DMS79 treated with DMSO at 0.1 percent for 48 hours (cell line): ENCODE measurements at regions not wholly inside any gene's neighbourhood (a gene's known extent, or its start where the extent isn't known, plus 50 kb on each side); places are given as distances from the start of the nearest gene placed in this dataset.
"Not testable (repeated sequence)": the region's sequence is repeated elsewhere in the genome, so short reads cannot be mapped to it uniquely, and the experiment has no call there.

Experiments
- DNase-seq: peaks from one replicate; lab custom pipeline; 2025; lab: John Stamatoyannopoulos, UW

GRCh38 chr1:185681034-185681633, 53.1 kb upstream of the HMCN1 start:
- DNase-seq: peak; percentile 31

- no peak for DNase-seq
Measured at GRCh38 chr1:185680453-185680852, 53.7 kb upstream of the HMCN1 start.

GRCh38 chr1:185679220-185679619, 55.0 kb upstream of the HMCN1 start:
- DNase-seq: no peak

- DNase-seq: no peak
Measured at GRCh38 chr1:185676969-185677368, 57.2 kb upstream of the HMCN1 start.

- no peak for DNase-seq
Measured at GRCh38 chr1:185674201-185674600, 60.0 kb upstream of the HMCN1 start.

- no peak for DNase-seq
Measured at GRCh38 chr1:185672719-185673360, 61.4 kb upstream of the HMCN1 start.

GRCh38 chr1:185670187-185670627, 64.0 kb upstream of the HMCN1 start:
- DNase-seq: peak; percentile 15

GRCh38 chr1:185668013-185668412, 66.2 kb upstream of the HMCN1 start:
- DNase-seq: no peak

- no peak for DNase-seq
Measured at GRCh38 chr1:185666582-185666981, 67.6 kb upstream of the HMCN1 start.

GRCh38 chr1:185663771-185664296, 70.4 kb upstream of the HMCN1 start:
- DNase-seq: no peak

GRCh38 chr1:185663332-185663731, 70.9 kb upstream of the HMCN1 start:
- no peak for DNase-seq

GRCh38 chr1:185661971-185662370, 72.2 kb upstream of the HMCN1 start:
- DNase-seq: no peak

GRCh38 chr1:185656663-185657062, 77.5 kb upstream of the HMCN1 start:
- no peak for DNase-seq

GRCh38 chr1:185654952-185655314, 79.3 kb upstream of the HMCN1 start:
- DNase-seq: no peak

- DNase-seq: no peak
Measured at GRCh38 chr1:185654199-185654951, 79.8 kb upstream of the HMCN1 start.

GRCh38 chr1:185653615-185654014, 80.6 kb upstream of the HMCN1 start:
- no peak for DNase-seq

- no peak for DNase-seq
Measured at GRCh38 chr1:185652348-185652747, 81.8 kb upstream of the HMCN1 start.

GRCh38 chr1:185650602-185651230, 83.5 kb upstream of the HMCN1 start:
- DNase-seq: no peak

- no peak for DNase-seq
Measured at GRCh38 chr1:185648858-185649589, 85.2 kb upstream of the HMCN1 start.

GRCh38 chr1:185647597-185648267, 86.5 kb upstream of the HMCN1 start:
- not testable (repeated sequence) for DNase-seq

GRCh38 chr1:185646202-185646683, 87.9 kb upstream of the HMCN1 start:
- DNase-seq: no peak
